GM12878 (cell line): ENCODE measurements at regions not wholly inside any gene's neighbourhood (a gene's known extent, or its start where the extent isn't known, plus 50 kb on each side); places are given as distances from the start of the nearest gene placed in this dataset.

ENCODE experiments used
- ATAC-seq: fragments of 200-7000 bp; cut with Tn5 transposase; 3 replicates; pipeline ENCODE4 v1.9.1; 2020; ENCODE audit warnings: mild to moderate bottlenecking, moderate library complexity
- BruUV-seq: library from RNA; stranded (reverse); fragments of 400-500 nt; replicated peaks from 2 replicates; lab custom pipeline; 2021; lab: Mats Ljungman, UMichigan
- CTCF ChIA-PET: fragments of 300-600 bp; sonication (Branson Sonifier 250); formaldehyde crosslinking; extraction: SDS; loops from one replicate; lab custom pipeline; 2021; ENCODE audit warnings: inconsistent platforms; lab: Yijun Ruan, JAX
- POLR2A ChIA-PET: fragments of 350-600 bp; formaldehyde crosslinking; extraction: SDS; loops from one replicate; lab custom pipeline; 2021; ENCODE audit warnings: inconsistent platforms; lab: Charles Lee
- RAD21 ChIA-PET: fragments of 300-600 bp; sonication (Branson Sonifier 250); formaldehyde crosslinking; loops from one replicate; lab custom pipeline; 2023; ENCODE audit warnings: antibody characterized with exemption; ENCODE audit not compliant: unreplicated experiment; lab: Charles Lee
- SMC1A ChIA-PET: fragments of 300-600 bp; sonication (Branson Sonifier 250); formaldehyde crosslinking; loops from one replicate; lab custom pipeline; 2023; ENCODE audit not compliant: unreplicated experiment, uncharacterized antibody; lab: Charles Lee
- DNase-seq: peaks from one replicate; pipeline ENCODE4 v3.0.0-alpha.2; 2011; ENCODE audit warnings: low read depth, low spot score
- FAIRE-seq: peaks from 3 replicates; lab custom pipeline; 2011; peaks lifted over from hg19 to GRCh38; lab: Jason Lieb, UNC
- H2AFZ ChIP-seq: 2 replicates; pipeline ENCODE4 v1.6.0; 2011; ENCODE audit warnings: low read depth, low read length, control low read depth; ENCODE audit not compliant: control insufficient read depth
- H3K27ac ChIP-seq: 2 replicates; pipeline ENCODE4 v1.5.1; 2011; ENCODE audit warnings: control low read depth; ENCODE audit not compliant: control insufficient read depth, insufficient read depth
- H3K27me3 ChIP-seq, 2 experiments: replicated peaks in 1 of 2; 2 replicates each; pipeline versions ENCODE4 v1.6.0 to v1.6.1; 2011; ENCODE audit warnings: low read length in 1 of 2; ENCODE audit not compliant: control insufficient read depth in 2 of 2, insufficient read depth in 2 of 2
- H3K36me3 ChIP-seq, 2 experiments: 2 replicates each; pipeline ENCODE4 v1.5.1; 2011; ENCODE audit warnings: low read length in 1 of 2; ENCODE audit not compliant: control insufficient read depth in 2 of 2, insufficient read depth in 2 of 2
- H3K4me1 ChIP-seq: 2 replicates; pipeline ENCODE4 v1.6.1; 2011; ENCODE audit warnings: mild to moderate bottlenecking, low read length, moderate library complexity, mixed read lengths; ENCODE audit not compliant: control insufficient read depth, insufficient read depth
- H3K4me2 ChIP-seq: 2 replicates; pipeline ENCODE4 v1.6.0; 2011; ENCODE audit warnings: control low read depth; ENCODE audit not compliant: control insufficient read depth, insufficient read depth
- H3K4me3 ChIP-seq: fragments of 200-600 bp; sonication (generic); 2 replicates; pipeline ENCODE4 v1.5.1; 2016
- H3K79me2 ChIP-seq: 2 replicates; pipeline ENCODE4 v1.6.0; 2011; ENCODE audit warnings: low read length; ENCODE audit not compliant: control insufficient read depth, insufficient read depth
- H3K9ac ChIP-seq: 2 replicates; pipeline ENCODE4 v1.8.0; 2011; ENCODE audit warnings: low read length, control low read depth, mixed read lengths; ENCODE audit not compliant: control insufficient read depth, insufficient read depth
- H3K9me3 ChIP-seq: replicated peaks from 3 replicates; pipeline ENCODE4 v1.5.1; 2011; ENCODE audit warnings: mild to moderate bottlenecking, low read length; ENCODE audit not compliant: control insufficient read depth, insufficient read depth
- H4K20me1 ChIP-seq: 2 replicates; pipeline ENCODE4 v1.6.0; 2011; ENCODE audit not compliant: control insufficient read depth, insufficient read depth
- IRF3 ChIP-seq: fragments of 450-650 bp; IDR thresholded peaks from 2 replicates; pipeline ENCODE4 v1.6.1; 2014; ENCODE audit warnings: mild to moderate bottlenecking
- MLLT1 ChIP-seq: fragments of 450-650 bp; IDR thresholded peaks from 2 replicates; pipeline ENCODE4 v1.6.1; 2016; ENCODE audit warnings: mild to moderate bottlenecking
- PAX8 ChIP-seq: fragments of 450-650 bp; IDR thresholded peaks from 2 replicates; pipeline ENCODE4 v1.6.1; 2017; ENCODE audit warnings: mild to moderate bottlenecking, moderate library complexity
- RUNX3 ChIP-seq: IDR thresholded peaks from 2 replicates; pipeline ENCODE4 v1.6.1; 2012; ENCODE audit warnings: low read length, inconsistent platforms
- SIX5 ChIP-seq: IDR thresholded peaks from 2 replicates; pipeline ENCODE4 v1.6.1; 2011; ENCODE audit warnings: mild to moderate bottlenecking, low read depth, low read length, moderate library complexity; ENCODE audit not compliant: severe bottlenecking
- SMARCA5 ChIP-seq: fragments of 450-650 bp; IDR thresholded peaks from 2 replicates; pipeline ENCODE4 v1.6.1; 2017; ENCODE audit warnings: mild to moderate bottlenecking
- TCF7 ChIP-seq: IDR thresholded peaks from 2 replicates; pipeline ENCODE4 v1.6.1; 2014; ENCODE audit warnings: antibody characterized with exemption, borderline replicate concordance
- YBX1 ChIP-seq: fragments of 450-650 bp; IDR thresholded peaks from 2 replicates; pipeline ENCODE4 v1.6.1; 2016; ENCODE audit warnings: antibody characterized with exemption
- YY1 ChIP-seq: IDR thresholded peaks from 2 replicates; pipeline ENCODE4 v1.6.1; 2011; ENCODE audit warnings: low read depth, mild to moderate bottlenecking, low read length
- ZNF592 ChIP-seq: fragments of 450-650 bp; IDR thresholded peaks from 2 replicates; pipeline ENCODE4 v1.6.1; 2017; ENCODE audit warnings: mild to moderate bottlenecking, moderate library complexity
- in situ Hi-C: fragments of 300-500 bp; cut with MboI; formaldehyde crosslinking; loops from 9 replicates; pipeline ENCODE4 v1.14.3; 2018; ENCODE audit warnings: mixed read lengths
- intact Hi-C: fragments of 100-400 bp; cut with micrococcal nuclease; formaldehyde crosslinking; loops from one replicate; pipeline ENCODE4 v1.14.2; 2022; ENCODE audit not compliant: unreplicated experiment

- BruUV-seq = no TSS peak
- Histone ChIP-seq H3K9me3 (no peaks in the 10 kb centered on the region), H3K9ac (no peak overlapping the region), H3K27me3 (no peaks in the 10 kb centered on the region; a peak in 1 of 4 replicates), H3K27ac (no peak overlapping the region), H3K4me2 (no peak overlapping the region), H3K79me2 (no peaks in the 10 kb centered on the region), H3K36me3 (no peaks in the 10 kb centered on the region), H3K4me1 (no peaks in the 10 kb centered on the region), H2AFZ (no peak overlapping the region)
- ChIA-PET SMC1A (interaction anchor here (1.0 to 1.2 kb wide), 3 partner anchors 8 to 407 kb away, joined by 3 to 4 read pairs (median 3); no protein-coding TSS in a partner anchor), POLR2A (no interaction called here), CTCF (no interaction called here), RAD21 (interaction anchor here (0.6 kb wide), 1 partner anchor 58 kb away, joined by 3 read pairs; no protein-coding TSS in a partner anchor)
- in situ Hi-C loops (no loop called here), intact Hi-C loops (no loop called here)
- ATAC-seq (no peak), DNase-seq (no peak)
- TF ChIP-seq IRF3 (no peak), SIX5 (no peak), ZNF592 (no peak), TCF7 (no peak), MLLT1 (no peak), RUNX3 (no peak), PAX8 (no peak), YBX1 (no peak), SMARCA5 (no peak), YY1 (no peak)
- TF ChIP-seq, all 136 proteins: peak for 0
- Histone ChIP-seq H3K4me3 (no peak overlapping the region), H4K20me1 (no peaks in the 10 kb centered on the region)
- FAIRE-seq = no peak
These were observed 567.1 kb downstream of the CSNK1G3 start for GRCh38 chr5:124079062-124079461.
